Testis (tissue), 2 donors: ENCODE measurements at regions not wholly inside any gene's neighbourhood (a gene's known extent, or its start where the extent isn't known, plus 50 kb on each side); places are given as distances from the start of the nearest gene placed in this dataset.

Experiments
- DNase-seq: peaks from one replicate; pipeline ENCODE4 v3.0.0-alpha.2; 2019
- H3K27ac ChIP-seq, 2 donors: fragments of 200-600 bp; sonication (generic); one replicate each; pipeline ENCODE4 v1.5.1; 2019
- H3K27me3 ChIP-seq: fragments of 200-600 bp; sonication (generic); one replicate; pipeline ENCODE4 v1.5.1; 2019
- H3K36me3 ChIP-seq: fragments of 200-600 bp; sonication (generic); one replicate; pipeline ENCODE4 v1.5.1; 2017; ENCODE audit warnings: low read depth; ENCODE audit errors: missing control alignments
- H3K4me1 ChIP-seq: fragments of 200-600 bp; sonication (generic); one replicate; pipeline ENCODE4 v1.5.1; 2019
- H3K4me3 ChIP-seq, 2 donors: fragments of 200-600 bp; sonication (generic); one replicate each; pipeline ENCODE4 v1.5.1; 2017 to 2019
- H3K9me3 ChIP-seq: fragments of 200-600 bp; sonication (generic); one replicate; pipeline ENCODE4 v1.5.1; 2017
- POLR2A ChIP-seq: fragments of 450-650 bp; IDR thresholded peaks from one replicate; pipeline ENCODE4 v1.6.1; 2017; ENCODE audit warnings: antibody characterized with exemption, mild to moderate bottlenecking, moderate library complexity
- WGBS, 2 donors: methylation state at CpG; one replicate each; pipeline ENCODE4 v1.1.5; 2018; 5-methylcytosine and 5-hydroxymethylcytosine counted together
- intact Hi-C: fragments of 100-400 bp; cut with DNase I; formaldehyde crosslinking; loops from one replicate; pipeline ENCODE4 v1.15.1; 2023; ENCODE audit warnings: low total_unique reads
- TF ChIP-seq, protein P1 (sequence below), 3 experiments: fragments of 450-650 bp in 2 of 3; fragments of 200-600 bp in 1 of 3; sonication (generic) in 1 of 3; IDR thresholded peaks; one replicate each; pipeline ENCODE4 v1.5.1; 2016 to 2019; ENCODE audit warnings: antibody characterized with exemption in 3 of 3, mild to moderate bottlenecking in 2 of 3, moderate library complexity in 1 of 3

DNA sequence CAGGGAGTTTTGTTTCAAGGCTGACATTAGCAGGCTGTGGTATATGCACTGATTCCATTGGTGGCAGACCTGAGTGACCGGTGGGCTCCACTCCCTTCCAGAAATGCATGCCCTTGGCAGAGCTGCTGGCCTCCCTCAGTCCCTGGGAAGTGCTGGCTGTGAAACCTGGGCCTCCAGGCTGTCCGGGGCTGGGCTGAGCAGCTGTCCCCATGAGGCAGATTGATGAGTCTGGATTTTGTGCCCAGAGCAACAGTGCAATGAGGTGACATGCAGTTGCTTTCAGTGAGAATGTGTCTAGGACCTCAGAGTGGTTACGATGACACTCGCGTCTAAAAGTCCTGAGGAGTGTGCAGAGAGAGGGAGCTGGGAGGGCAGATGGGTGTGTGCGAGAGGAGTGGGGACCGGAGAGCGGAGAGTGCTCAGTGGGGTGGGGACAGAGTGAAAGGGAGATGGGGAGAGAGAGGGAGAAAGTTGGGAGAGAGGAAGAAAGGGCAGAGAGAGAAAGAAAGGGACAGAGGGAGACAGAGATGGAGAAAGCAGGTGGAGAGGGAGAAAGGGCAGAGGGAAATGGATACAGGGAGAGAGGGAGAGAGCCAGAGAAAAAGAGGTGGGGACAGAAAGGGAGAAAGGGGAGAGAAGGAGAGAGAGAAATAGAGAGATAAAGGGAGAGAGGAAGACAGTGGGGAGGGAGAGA lies 978.3 kb downstream of the BRD1 start:
- TF ChIP-seq POLR2A: no peak
- TF ChIP-seq, protein P1, sequence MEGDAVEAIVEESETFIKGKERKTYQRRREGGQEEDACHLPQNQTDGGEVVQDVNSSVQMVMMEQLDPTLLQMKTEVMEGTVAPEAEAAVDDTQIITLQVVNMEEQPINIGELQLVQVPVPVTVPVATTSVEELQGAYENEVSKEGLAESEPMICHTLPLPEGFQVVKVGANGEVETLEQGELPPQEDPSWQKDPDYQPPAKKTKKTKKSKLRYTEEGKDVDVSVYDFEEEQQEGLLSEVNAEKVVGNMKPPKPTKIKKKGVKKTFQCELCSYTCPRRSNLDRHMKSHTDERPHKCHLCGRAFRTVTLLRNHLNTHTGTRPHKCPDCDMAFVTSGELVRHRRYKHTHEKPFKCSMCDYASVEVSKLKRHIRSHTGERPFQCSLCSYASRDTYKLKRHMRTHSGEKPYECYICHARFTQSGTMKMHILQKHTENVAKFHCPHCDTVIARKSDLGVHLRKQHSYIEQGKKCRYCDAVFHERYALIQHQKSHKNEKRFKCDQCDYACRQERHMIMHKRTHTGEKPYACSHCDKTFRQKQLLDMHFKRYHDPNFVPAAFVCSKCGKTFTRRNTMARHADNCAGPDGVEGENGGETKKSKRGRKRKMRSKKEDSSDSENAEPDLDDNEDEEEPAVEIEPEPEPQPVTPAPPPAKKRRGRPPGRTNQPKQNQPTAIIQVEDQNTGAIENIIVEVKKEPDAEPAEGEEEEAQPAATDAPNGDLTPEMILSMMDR (IDR thresholded peaks at IDR 0.05): no peak
- WGBS, 2 donors: 69 to 76% methylated on average over 6 to 8 of the region's 8 CpGs
- Histone ChIP-seq H3K36me3 (no peaks in the 10 kb centered on the region), H3K27me3 (no peaks in the 10 kb centered on the region), H3K9me3 (no peaks in the 10 kb centered on the region), H3K27ac (no peak overlapping the region), H3K4me3 (no peak overlapping the region), H3K4me1 (no peaks in the 10 kb centered on the region)
- intact Hi-C loops: no loop called here
- DNase-seq: no peak

DNA sequence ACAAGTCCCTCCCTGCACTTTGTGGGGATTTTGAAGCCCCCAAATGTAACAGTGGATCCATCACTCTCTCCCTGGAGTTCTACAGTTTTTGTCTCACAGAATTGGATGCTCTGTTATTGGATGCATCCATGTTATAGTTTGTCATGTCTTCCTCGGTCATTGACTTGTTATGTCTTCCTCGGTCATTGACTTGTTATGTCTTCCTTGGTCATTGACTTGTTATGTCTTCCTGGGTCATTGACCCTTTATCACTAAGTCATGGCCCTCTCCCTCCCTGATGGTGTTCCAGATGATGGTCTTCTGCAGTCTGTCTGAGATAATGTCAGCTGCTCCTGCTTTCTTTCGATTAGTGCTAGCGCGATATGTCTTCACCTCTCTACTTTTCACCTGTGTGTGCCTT lies 981.5 kb downstream of the BRD1 start:
- H3K4me3 ChIP-seq: no peak overlapping the region
- H3K9me3 ChIP-seq: no peaks in the 10 kb centered on the region
- no peaks in the 10 kb centered on the region for H3K27me3 ChIP-seq
- WGBS, 2 donors: 86 to 87% methylated on average over 5 of the region's 5 CpGs
- DNase-seq: no peak
- intact Hi-C loops: no loop called here
- H3K4me1 ChIP-seq: no peaks in the 10 kb centered on the region
- H3K27ac ChIP-seq: no peak overlapping the region
- H3K36me3 ChIP-seq: no peaks in the 10 kb centered on the region
- TF ChIP-seq, protein P1 (IDR thresholded peaks at IDR 0.05): no peak
- no peak for TF ChIP-seq POLR2A

DNA sequence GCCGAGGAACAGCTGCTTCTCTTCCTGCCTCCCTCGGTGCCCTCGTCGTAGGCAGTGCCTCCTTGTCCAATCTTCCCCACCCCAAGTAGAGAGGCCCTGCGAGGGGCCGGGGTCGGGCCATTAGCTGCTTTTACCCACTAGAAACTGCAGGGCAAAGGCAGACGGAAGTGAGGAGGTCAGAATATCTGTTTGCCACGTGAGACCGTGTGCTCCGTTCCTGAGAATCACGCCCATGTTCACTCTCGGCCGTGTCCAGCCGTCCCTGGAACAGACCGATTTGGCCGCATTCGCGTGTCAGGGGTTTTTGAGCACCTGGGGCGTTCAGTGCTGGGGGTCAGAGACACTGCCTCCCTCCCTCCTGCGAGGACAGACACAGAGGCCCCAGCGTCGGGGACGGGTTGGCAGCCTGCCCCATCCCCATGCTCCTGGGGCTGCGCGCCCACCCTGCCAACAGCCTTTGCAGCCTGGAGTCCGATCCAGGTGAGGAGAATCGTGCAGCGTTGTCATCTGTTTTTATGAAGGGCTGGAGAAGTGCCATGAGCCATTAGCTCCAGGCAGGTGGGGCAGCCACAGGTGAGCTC lies 982.2 kb downstream of the BRD1 start:
- no peak for DNase-seq
- Histone ChIP-seq H3K4me3 (no peak overlapping the region), H3K27me3 (no peaks in the 10 kb centered on the region), H3K4me1 (no peaks in the 10 kb centered on the region), H3K36me3 (no peaks in the 10 kb centered on the region), H3K27ac (no peak overlapping the region), H3K9me3 (no peaks in the 10 kb centered on the region)
- 72 to 89% methylated on average over 25 to 29 of the region's 29 CpGs for WGBS, 2 donors
- TF ChIP-seq, protein P1 (IDR thresholded peaks at IDR 0.05): no peak
- TF ChIP-seq POLR2A: no peak
- intact Hi-C loops: no loop called here

DNA sequence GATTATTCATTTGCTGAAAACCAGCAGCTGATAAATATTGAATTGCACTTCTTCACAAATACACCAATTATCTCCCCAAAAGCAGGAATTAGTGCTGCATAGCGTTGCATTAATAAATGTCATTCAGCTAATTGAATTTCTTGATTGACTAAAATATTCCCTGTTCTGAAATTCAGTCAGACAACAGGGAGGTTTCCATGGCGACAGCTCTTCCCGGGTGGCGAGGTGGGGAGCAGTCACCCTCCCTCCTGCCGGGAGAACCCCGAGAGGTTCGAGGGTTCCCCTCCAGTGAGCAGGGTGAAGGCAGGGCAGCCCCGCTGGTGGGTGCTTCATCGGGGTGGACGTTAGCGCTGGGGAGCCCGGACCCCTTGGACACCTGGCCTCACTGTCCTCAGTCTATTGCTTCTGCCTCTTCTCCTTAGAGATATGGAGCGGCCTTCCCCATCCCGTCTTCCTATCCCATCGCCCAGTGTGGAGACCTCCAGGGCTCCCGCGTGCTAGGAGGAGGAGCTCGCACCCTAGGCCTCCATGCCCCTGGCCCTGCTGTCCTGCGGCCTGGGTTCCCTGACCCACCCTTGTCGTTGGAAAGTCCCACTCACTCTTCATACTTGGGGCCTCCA lies 983.5 kb downstream of the BRD1 start:
- no peak for DNase-seq
- no peaks in the 10 kb centered on the region for H3K4me1 ChIP-seq
- 87 to 91% methylated on average over 20 of the region's 20 CpGs for WGBS, 2 donors
- no peaks in the 10 kb centered on the region for H3K27me3 ChIP-seq
- intact Hi-C loops: no loop called here
- no peak overlapping the region for H3K4me3 ChIP-seq
- no peak overlapping the region for H3K27ac ChIP-seq
- TF ChIP-seq POLR2A: no peak
- TF ChIP-seq, protein P1 (IDR thresholded peaks at IDR 0.05): no peak
- H3K36me3 ChIP-seq: no peaks in the 10 kb centered on the region
- H3K9me3 ChIP-seq: no peaks in the 10 kb centered on the region
